ENCODE measurements at regions not wholly inside any gene's neighbourhood (a gene's known extent, or its start where the extent isn't known, plus 50 kb on each side); places are given as distances from the start of the nearest gene placed in this dataset.

DNA sequence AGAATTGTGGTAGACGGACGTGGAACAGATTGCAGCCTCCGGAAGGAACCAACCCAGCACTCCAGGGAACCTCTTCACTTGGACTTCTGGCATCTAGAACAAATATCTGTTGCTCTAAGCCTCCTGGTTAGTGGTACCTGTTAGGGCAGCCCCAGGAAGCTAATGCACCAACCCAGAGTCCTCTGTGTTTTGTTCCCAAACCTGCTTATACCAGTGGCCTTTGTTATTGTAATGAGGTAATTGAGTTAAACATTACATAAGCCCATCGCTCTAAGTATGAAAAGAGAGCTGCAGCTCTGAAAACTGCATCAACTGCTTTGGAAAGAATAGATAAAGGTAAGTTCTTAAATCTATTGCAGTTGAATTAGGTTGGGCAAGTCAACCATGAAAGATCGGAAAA is 516.7 kb downstream of the NPHP4 start:
- Histone ChIP-seq H3K9me3 (ENCODE audit: control insufficient read depth, low read length) (no peaks in the 10 kb centered on the region), H3K4me1 (ENCODE audit: control insufficient read depth, insufficient read depth, low read length) (no peaks in the 10 kb centered on the region), H3K4me3 (ENCODE audit: insufficient read depth, low read depth, low read length) (no peak overlapping the region), H3K27me3 (ENCODE audit: control insufficient read depth, insufficient read depth, low read length, poor library complexity, severe bottlenecking) (no peaks in the 10 kb centered on the region), H3K36me3 (ENCODE audit: control insufficient read depth, insufficient read depth, low read length) (no peaks in the 10 kb centered on the region), H3K27ac (ENCODE audit: insufficient read depth, low read depth, low read length, poor library complexity, severe bottlenecking) (no peak overlapping the region)
- 82 to 89% methylated on average over 4 of the region's 5 CpGs for WGBS, 2 experiments

DNA sequence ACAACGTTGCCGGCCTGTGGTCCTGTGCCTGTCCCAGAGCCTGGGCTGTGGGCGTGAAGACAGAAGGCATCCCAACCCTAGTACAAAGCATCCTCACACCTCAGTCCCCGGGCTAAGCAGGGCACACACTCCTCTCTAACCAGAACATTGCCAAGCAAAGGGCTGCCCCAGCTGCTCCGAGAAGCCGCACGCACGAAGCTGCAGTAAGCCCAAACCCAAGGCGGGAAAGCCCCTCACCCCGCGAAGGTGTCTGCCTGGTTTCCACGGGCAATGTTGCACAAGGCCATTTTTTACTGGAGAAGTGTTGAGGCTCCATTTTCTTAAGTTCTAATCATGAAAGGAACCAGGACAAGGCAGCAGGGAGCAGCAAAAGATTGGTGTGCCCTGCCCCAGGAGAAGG is 519.0 kb downstream of the NPHP4 start:
- 92 to 94% methylated on average over 12 of the region's 12 CpGs for WGBS, 2 experiments
- no peaks in the 10 kb centered on the region for H3K27me3 ChIP-seq (ENCODE audit: control insufficient read depth, insufficient read depth, low read length, poor library complexity, severe bottlenecking)
- H3K4me1 ChIP-seq (ENCODE audit: control insufficient read depth, insufficient read depth, low read length), result no peaks in the 10 kb centered on the region
- H3K4me3 ChIP-seq (ENCODE audit: insufficient read depth, low read depth, low read length), result no peak overlapping the region
- H3K9me3 ChIP-seq (ENCODE audit: control insufficient read depth, low read length), result no peaks in the 10 kb centered on the region
- H3K27ac ChIP-seq (ENCODE audit: insufficient read depth, low read depth, low read length, poor library complexity, severe bottlenecking), result no peak overlapping the region
- H3K36me3 ChIP-seq (ENCODE audit: control insufficient read depth, insufficient read depth, low read length), result no peaks in the 10 kb centered on the region

DNA sequence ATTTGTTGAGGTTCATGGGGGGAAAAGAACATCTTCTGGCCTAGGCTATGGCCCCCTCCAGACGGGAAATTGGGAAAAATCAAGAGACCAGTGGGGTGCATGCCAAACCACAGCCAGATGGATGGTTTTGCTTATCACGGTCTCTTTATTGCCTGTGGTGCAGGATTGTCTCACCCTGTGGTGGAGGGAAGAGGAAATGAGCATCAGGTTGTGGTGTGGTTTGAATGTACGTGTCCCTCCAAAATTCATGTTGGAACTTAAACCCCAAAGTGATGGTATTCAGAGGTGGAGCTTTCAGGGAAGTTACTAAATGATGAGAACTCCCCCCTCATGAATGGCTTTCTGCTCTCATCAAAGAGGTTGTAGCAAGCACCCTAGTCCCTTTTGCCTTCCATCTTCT is 525.7 kb downstream of the NPHP4 start:
- Histone ChIP-seq H3K27ac (ENCODE audit: insufficient read depth, low read depth, low read length, poor library complexity, severe bottlenecking) (no peak overlapping the region), H3K4me3 (ENCODE audit: insufficient read depth, low read depth, low read length) (no peak overlapping the region), H3K4me1 (ENCODE audit: control insufficient read depth, insufficient read depth, low read length) (no peaks in the 10 kb centered on the region), H3K27me3 (ENCODE audit: control insufficient read depth, insufficient read depth, low read length, poor library complexity, severe bottlenecking) (no peaks in the 10 kb centered on the region), H3K9me3 (ENCODE audit: control insufficient read depth, low read length) (no peaks in the 10 kb centered on the region), H3K36me3 (ENCODE audit: control insufficient read depth, insufficient read depth, low read length) (no peaks in the 10 kb centered on the region)
- 87 to 90% methylated on average over 3 of the region's 3 CpGs for WGBS, 2 experiments

DNA sequence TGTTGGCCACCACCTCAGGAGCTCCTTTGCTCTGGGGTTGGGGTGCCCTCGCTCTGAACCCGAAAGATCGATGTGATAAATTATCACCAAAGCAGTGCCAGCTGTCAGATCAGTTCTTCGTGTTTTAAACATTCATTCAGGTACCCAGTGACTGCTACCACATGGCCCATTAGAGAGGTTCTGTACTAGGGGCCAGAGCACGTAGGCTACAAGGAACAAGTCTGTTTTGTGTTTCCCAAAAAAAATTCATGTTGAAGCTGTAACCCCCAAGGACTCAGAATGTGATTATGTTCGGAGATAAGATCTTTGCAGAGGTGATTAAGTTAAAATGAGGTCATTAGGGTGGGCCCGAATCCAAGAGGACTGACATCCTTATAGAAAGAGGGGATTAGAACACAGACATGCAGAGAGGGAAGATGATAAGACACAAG is 526.9 kb downstream of the NPHP4 start:
- Histone ChIP-seq H3K9me3 (ENCODE audit: control insufficient read depth, low read length) (no peaks in the 10 kb centered on the region), H3K4me3 (ENCODE audit: insufficient read depth, low read depth, low read length) (no peak overlapping the region), H3K36me3 (ENCODE audit: control insufficient read depth, insufficient read depth, low read length) (no peaks in the 10 kb centered on the region), H3K27me3 (ENCODE audit: control insufficient read depth, insufficient read depth, low read length, poor library complexity, severe bottlenecking) (no peaks in the 10 kb centered on the region), H3K4me1 (ENCODE audit: control insufficient read depth, insufficient read depth, low read length) (no peaks in the 10 kb centered on the region), H3K27ac (ENCODE audit: insufficient read depth, low read depth, low read length, poor library complexity, severe bottlenecking) (no peak overlapping the region)
- 93 to 94% methylated on average over 7 of the region's 7 CpGs for WGBS, 2 experiments

DNA sequence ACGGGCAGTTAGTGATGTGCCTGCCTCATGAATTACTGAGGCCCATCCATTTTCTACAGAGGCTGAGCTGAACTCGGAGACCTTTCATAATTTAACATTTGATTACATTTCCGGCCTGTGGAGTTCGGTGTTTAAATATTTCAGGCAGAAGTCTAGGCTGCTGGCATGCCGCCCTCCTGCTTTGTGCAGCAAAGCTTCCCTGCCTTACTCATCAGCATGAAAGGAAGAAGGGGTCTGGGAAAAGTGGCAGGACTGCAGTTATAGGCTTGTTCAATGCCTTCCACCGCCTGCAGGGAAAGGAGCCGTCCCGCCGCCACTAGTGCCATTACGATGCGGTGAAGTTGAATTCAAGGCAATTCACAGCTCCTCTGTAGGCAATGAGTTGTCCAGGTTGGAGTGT is 527.9 kb downstream of the NPHP4 start:
- Histone ChIP-seq H3K36me3 (ENCODE audit: control insufficient read depth, insufficient read depth, low read length) (no peaks in the 10 kb centered on the region), H3K9me3 (ENCODE audit: control insufficient read depth, low read length) (no peaks in the 10 kb centered on the region), H3K27ac (ENCODE audit: insufficient read depth, low read depth, low read length, poor library complexity, severe bottlenecking) (no peak overlapping the region), H3K27me3 (ENCODE audit: control insufficient read depth, insufficient read depth, low read length, poor library complexity, severe bottlenecking) (no peaks in the 10 kb centered on the region), H3K4me1 (ENCODE audit: control insufficient read depth, insufficient read depth, low read length) (no peaks in the 10 kb centered on the region), H3K4me3 (ENCODE audit: insufficient read depth, low read depth, low read length) (no peak overlapping the region)
- WGBS, 2 experiments, result 92 to 96% methylated on average over 11 of the region's 11 CpGs

DNA sequence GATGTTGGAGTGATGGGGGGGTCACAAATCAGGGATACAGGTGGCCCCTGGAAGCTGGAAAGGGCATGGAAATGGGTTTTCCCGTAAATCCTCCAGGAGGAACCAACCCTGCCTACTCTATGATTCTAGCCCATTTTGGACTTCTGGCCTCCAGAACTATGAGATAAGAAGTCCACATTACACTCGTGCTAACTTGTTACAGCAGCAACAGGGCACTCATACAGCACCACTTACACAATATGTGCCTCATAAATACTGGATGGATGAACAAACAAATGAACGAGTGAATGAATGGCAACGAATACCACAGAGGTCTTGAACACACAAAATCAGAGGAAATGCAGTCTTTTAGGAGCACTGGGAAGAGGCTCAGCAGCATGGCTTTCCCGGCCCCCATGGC is 531.3 kb downstream of the NPHP4 start:
- no peaks in the 10 kb centered on the region for H3K9me3 ChIP-seq (ENCODE audit: control insufficient read depth, low read length)
- 83 to 86% methylated on average over 5 of the region's 5 CpGs for WGBS, 2 experiments

DNA sequence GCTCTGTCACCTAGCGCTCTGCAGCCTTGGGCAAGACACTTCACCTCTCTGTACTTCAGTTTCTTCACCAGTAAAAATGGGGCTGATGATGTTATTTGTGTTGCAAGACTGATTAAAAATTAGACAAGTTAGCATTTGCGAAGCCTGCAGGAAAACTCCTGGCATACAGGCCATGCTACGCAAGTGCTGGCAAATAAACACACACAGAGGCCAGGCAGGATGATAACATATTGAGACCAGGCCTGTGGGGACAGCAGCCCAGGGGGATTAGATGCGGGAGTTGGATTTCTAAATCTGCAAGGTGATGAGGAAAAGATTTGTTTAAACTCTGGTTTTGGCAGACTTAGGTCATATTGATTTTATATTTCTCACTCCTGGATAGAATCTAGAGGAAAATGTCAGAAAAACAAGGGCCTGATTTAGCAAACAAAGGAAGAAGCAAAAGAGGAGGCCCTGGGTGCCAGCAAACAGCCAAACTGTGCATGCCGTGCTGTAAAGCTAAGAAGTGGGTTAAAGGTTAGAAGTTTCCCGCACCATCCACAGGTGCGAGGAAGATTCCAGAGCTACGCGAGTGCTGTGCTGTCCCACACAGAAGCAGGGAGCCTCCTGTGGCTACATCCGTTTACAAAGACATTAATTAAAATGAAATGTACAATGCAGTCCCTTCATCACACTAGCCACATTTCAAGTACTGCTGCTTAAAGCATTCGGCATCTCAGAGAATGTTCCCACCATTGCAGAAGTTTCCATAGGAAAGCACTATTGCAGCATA is 532.2 kb downstream of the NPHP4 start:
- WGBS, 2 experiments, result 79 to 81% methylated on average over 11 of the region's 11 CpGs
- no peak overlapping the region for H3K4me3 ChIP-seq (ENCODE audit: insufficient read depth, low read depth, low read length)

More for the DNA sequence above, 531.3 kb downstream of the NPHP4 start:
- no peak overlapping the region for H3K27ac ChIP-seq (ENCODE audit: insufficient read depth, low read depth, low read length, poor library complexity, severe bottlenecking)
- peaks cover 5% of the 10 kb centered on the region for H3K27me3 ChIP-seq (ENCODE audit: control insufficient read depth, insufficient read depth, low read length, poor library complexity, severe bottlenecking)
- H3K4me1 ChIP-seq (ENCODE audit: control insufficient read depth, insufficient read depth, low read length), result no peaks in the 10 kb centered on the region
- no peaks in the 10 kb centered on the region for H3K36me3 ChIP-seq (ENCODE audit: control insufficient read depth, insufficient read depth, low read length)
- no peak overlapping the region for H3K4me3 ChIP-seq (ENCODE audit: insufficient read depth, low read depth, low read length)

DNA sequence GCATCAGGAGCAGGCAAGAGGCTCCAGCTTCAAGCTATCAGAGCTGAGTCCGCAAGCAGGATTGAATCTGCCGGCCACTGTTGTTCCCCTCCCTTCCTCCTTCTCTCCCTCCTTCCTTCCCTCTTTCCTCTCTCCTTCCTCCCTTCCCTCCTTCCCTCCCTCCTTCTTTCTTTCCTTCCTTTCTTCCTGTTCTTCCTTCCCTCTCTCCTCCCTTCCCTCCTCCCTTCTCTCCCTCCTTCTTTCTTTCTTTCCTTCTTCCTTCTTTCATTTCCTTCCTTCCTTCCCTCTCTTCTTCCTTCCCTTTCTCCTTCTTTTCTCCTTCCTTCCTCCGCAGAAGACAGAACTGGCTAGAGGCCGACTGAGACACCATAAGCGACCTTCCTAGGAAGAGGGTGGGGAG is 534.0 kb downstream of the NPHP4 start:
- H3K4me3 ChIP-seq (ENCODE audit: insufficient read depth, low read depth, low read length), result no peak overlapping the region
- H3K36me3 ChIP-seq (ENCODE audit: control insufficient read depth, insufficient read depth, low read length), result no peaks in the 10 kb centered on the region
- no peak overlapping the region for H3K27ac ChIP-seq (ENCODE audit: insufficient read depth, low read depth, low read length, poor library complexity, severe bottlenecking)
- no peaks in the 10 kb centered on the region for H3K9me3 ChIP-seq (ENCODE audit: control insufficient read depth, low read length)
- peaks cover 16% of the 10 kb centered on the region for H3K27me3 ChIP-seq (ENCODE audit: control insufficient read depth, insufficient read depth, low read length, poor library complexity, severe bottlenecking)
- WGBS, 2 experiments, result 90 to 95% methylated on average over 5 of the region's 5 CpGs
- no peaks in the 10 kb centered on the region for H3K4me1 ChIP-seq (ENCODE audit: control insufficient read depth, insufficient read depth, low read length)

More for the DNA sequence above, 532.2 kb downstream of the NPHP4 start:
- Histone ChIP-seq H3K9me3 (ENCODE audit: control insufficient read depth, low read length) (no peaks in the 10 kb centered on the region), H3K36me3 (ENCODE audit: control insufficient read depth, insufficient read depth, low read length) (no peaks in the 10 kb centered on the region), H3K27me3 (ENCODE audit: control insufficient read depth, insufficient read depth, low read length, poor library complexity, severe bottlenecking) (peaks cover 14% of the 10 kb centered on the region), H3K4me1 (ENCODE audit: control insufficient read depth, insufficient read depth, low read length) (no peaks in the 10 kb centered on the region), H3K27ac (ENCODE audit: insufficient read depth, low read depth, low read length, poor library complexity, severe bottlenecking) (no peak overlapping the region)

DNA sequence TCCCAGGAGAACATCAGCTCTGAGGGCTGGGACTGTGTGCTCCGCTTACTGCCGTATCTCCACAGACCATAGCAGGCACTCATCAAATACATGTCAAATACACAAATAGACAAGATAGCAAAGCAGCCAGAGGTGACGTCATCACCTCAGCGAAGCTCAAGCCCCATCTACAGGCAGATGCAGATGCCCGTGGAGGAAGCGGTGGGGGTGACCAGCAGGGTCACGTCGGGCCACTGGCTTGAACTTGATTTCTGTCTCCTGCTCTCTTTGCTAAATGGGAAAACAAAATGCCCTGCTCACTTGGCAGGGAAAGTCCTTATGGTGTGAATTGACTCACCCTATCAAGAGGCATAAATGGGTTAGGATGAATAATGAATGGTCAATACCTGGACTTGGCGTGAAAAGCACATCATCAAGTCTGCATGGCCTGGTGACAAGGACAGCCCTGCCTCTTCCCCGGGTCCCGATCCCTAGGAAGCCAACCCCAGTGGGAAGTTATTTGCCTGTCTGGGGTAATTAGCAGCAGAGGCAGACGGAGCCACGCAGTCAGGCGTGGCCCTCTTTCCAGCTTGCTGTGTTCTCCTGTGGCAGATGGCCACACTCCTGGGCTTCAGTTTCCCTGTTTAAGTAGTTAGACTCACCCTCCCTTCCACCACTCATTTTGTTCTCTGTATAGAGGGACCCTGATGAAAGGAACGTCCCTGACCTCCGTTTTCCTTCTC is 536.0 kb downstream of the NPHP4 start:
- H3K36me3 ChIP-seq (ENCODE audit: control insufficient read depth, insufficient read depth, low read length), result no peaks in the 10 kb centered on the region
- H3K9me3 ChIP-seq (ENCODE audit: control insufficient read depth, low read length), result no peaks in the 10 kb centered on the region
- no peak overlapping the region for H3K4me3 ChIP-seq (ENCODE audit: insufficient read depth, low read depth, low read length)
- peaks cover 16% of the 10 kb centered on the region for H3K27me3 ChIP-seq (ENCODE audit: control insufficient read depth, insufficient read depth, low read length, poor library complexity, severe bottlenecking)
- H3K27ac ChIP-seq (ENCODE audit: insufficient read depth, low read depth, low read length, poor library complexity, severe bottlenecking), result no peak overlapping the region
- 71 to 75% methylated on average over 15 to 16 of the region's 16 CpGs for WGBS, 2 experiments
- no peaks in the 10 kb centered on the region for H3K4me1 ChIP-seq (ENCODE audit: control insufficient read depth, insufficient read depth, low read length)

DNA sequence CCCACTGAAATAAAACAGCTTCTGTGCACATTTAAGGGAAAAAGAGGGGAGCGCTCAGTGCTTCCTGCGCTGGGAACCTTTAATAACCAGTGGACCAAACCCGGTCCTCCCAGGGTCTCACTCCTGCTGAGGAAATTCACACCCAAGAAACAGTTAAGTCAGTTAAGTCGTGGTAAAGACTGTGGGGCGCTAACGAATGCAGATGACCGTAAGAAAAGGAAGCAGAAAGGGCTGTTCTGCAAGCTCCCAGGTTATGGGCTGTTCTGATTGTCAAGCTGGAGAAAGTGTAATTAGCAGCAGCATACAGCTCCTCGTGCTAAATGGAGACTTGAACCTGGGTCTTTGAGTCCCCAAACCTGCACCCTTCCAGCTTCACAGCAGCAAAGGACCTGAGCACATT is 536.6 kb downstream of the NPHP4 start:
- no peaks in the 10 kb centered on the region for H3K36me3 ChIP-seq (ENCODE audit: control insufficient read depth, insufficient read depth, low read length)
- no peaks in the 10 kb centered on the region for H3K9me3 ChIP-seq (ENCODE audit: control insufficient read depth, low read length)
- H3K4me1 ChIP-seq (ENCODE audit: control insufficient read depth, insufficient read depth, low read length), result peaks cover 4% of the 10 kb centered on the region
- H3K27me3 ChIP-seq (ENCODE audit: control insufficient read depth, insufficient read depth, low read length, poor library complexity, severe bottlenecking), result peaks cover 16% of the 10 kb centered on the region
- WGBS, 2 experiments, result 32 to 39% methylated on average over 8 of the region's 8 CpGs
- no peak overlapping the region for H3K27ac ChIP-seq (ENCODE audit: insufficient read depth, low read depth, low read length, poor library complexity, severe bottlenecking)
- H3K4me3 ChIP-seq (ENCODE audit: insufficient read depth, low read depth, low read length), result no peak overlapping the region

Data from ectodermal cell (in vitro differentiated cells).